ENCODE measurements at regions not wholly inside any gene's neighbourhood (a gene's known extent, or its start where the extent isn't known, plus 50 kb on each side); places are given as distances from the start of the nearest gene placed in this dataset.

DNA sequence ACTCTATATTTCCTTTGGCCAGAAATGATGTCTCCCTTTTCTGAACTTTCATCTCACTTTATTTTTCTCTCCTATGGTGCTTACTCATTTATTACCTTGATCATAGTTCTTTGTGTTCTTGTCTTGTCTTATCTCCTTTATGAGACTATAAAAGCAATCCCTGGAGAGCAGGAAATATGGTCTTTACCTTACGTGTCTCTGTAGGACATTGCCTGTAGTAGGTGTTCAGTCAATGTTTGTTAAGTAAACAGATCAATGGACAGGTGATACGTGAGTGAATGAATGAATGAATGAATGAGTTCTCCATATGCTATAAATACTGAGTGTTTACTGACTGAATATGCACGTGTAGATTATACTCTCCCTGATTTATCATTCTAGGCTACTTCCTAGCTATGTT lies 193.7 kb upstream of the HMGA2 start:
- DNase-seq (ENCODE audit: low spot score) = no peak

DNA sequence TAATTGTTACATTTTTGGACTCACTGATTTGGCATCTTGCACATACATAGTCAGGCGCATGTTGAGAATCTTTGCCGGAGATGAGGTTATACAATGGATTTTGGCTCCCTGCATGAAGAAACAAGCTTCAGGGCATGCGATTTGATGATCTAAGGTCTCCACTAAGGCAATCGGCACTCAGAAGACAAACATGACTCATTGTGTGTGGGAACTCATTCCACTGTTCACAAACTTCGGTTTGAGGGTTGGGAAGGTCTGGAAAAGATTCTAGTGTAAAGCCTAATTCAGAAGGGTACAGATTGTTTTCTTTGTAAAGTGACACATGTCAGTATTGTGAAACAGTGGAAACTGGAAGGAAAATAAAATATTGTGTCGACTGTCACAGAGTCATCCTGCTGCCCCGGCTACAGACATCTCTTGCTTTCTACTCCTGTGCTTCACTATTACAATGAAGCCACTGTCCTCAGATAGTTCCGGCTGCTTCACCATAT lies 192.6 kb upstream of the HMGA2 start:
- DNase-seq (ENCODE audit: low spot score) = peak; percentile 84

DNA sequence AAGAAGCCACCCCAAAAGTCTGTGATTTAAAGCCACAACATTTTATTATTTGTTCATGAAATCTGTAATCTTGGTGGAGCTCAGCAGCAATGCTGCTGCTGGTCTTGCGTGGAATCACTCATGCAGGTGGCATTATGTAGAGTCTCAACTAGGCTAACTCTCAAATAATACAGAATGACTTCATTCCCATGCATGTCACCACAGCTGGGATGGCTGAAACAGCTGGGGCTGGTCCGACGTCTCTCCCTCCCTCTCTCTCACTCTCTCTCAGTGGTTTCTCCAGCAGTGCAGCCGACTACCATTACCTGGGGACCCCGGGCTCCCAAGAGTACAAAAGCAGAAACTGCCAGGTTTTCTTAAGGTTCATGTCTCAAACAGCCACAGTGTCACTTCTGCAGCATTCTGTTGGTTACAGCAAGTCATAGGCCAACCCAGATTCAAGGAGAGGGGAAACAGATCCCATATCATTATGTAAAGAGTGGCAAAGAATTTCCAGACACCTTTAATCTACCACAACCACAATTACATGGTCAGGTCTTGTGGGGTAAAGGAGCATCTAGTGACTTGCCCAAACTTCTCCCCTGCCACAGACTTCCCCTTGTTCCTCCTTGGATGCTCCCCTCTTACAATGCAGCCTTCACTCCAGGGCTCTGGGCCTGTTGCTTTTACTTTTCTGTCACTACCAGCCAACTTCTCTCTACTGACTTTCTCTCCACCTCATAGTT lies 192.0 kb upstream of the HMGA2 start:
- DNase-seq (ENCODE audit: low spot score) = no peak

DNA sequence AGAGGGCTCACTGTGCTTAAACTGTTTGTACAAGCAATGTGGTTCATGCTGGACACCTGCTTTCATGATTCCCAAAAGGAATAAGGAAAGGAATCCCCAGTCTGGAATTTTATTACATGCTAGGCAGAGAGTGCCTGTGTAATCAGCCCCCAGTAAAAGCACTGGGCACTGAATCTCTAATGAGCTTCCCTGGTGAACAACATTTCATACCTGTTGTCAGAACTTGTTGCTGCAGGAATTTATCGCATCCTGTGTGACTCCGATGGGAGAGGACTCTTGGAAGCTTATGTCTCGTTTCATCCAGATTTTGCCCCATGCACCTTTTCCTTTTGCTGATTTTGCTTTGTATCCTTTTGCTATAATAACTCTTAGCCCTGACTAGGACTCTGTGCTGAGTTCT lies 190.2 kb upstream of the HMGA2 start:
- no peak for DNase-seq (ENCODE audit: low spot score)

DNA sequence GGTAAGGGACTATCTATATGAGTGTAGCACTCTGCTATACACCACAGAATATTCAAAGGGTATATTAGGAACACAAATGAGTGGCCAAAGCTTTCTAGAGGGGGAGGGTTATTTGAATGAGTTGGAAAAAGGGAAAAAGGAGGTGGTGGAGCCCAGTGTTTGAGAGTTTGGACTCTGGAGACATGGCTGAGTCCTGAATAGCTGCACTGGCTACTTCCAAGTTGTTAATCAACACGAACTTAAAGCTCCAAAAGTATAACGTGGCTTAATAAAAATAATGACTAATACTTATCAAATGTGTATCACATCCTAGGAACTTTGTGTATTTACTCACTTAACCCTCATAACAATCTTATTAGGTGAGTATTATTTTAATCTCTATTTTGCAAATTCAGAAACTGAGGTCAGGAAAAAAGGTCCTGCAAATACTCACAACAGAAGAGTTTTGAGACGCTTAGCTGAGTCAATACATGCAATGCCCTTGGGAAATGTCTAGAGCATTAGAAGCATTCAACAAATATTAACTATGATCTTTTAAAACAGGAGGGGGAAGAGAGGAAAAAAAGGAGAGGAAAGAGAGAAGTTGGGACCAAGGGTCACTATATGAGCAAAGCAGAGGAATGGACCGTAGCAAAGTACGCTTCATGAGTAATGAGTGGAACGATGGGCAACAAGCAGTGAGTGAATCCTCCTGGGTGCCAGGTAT lies 189.5 kb upstream of the HMGA2 start:
- DNase-seq (ENCODE audit: low spot score) = peak; percentile 14

DNA sequence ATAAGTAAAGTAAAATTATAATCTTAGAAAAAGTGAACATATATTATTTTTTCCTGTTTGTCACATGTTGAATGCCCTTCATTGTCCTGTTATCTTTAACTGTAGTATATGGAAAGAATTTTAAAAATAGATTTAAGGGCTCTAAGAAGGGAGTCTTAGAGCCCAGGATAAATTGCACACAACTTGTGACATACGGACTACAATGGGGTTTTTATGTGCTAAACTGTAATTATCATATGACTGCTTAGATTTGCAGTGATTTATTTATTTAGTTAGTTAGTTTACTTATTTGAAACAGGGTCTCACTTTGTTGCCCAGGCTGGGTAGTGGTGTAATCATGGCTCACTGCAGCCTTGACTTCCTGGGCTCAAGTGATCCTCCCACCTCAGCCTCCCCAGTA lies 187.8 kb upstream of the HMGA2 start:
- no peak for DNase-seq (ENCODE audit: low spot score)

DNA sequence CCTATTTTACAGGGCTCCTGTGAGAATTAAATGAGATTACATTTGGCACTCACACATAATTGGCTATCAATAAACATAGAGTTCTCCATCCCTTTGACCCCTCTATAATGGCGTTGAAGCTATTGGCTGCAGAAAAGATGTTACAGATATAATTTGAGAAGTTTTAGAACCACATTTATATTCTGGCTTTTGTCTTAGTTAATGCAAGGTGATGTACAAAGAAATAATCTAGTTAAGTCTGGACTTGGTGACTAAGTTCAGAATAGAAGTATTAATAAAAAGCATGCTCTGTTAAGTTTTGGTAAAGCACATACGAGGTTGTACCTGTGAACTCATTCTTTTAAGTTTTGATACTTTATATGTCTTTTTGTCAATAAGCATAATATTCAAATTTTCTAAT lies 187.1 kb upstream of the HMGA2 start:
- DNase-seq (ENCODE audit: low spot score) = no peak

DNA sequence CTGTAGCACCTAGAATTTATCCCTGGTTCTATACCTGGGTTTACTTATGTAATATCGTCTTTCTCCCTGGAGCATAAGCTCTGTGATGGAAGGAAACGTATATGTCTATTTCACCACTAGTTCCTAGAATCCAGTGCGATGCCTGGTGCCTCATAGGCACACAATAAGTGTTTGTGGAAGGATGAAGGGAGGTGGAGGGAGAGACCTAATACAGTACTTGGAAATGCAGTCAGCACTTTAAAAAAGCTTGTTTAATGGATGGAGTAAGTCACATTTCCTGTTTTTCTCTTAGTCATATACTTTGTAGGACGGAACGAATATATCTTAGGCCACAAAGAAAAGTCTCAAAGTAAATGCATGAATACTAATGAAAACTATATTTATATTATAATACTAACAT lies 186.5 kb upstream of the HMGA2 start:
- DNase-seq (ENCODE audit: low spot score) = no peak

DNA sequence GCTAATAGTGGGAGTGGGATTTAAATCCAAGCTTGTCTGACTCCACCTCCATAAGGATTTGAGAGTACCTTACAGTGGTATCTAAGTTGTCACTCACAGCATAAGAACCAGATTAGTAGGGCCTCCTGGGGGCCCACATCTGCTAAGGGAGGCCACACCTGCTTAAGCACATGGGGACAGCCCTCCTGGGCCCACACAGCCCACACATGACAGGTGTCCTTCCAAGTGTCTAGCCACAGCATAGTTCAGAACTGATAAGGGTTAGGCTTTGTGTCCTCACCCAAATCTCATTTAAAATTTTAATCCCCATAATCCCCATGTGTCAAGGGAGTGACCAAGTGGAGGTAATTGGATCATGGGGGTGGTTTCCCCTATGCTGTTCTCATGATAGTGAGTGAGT lies 186.0 kb upstream of the HMGA2 start:
- DNase-seq (ENCODE audit: low spot score) = no peak

DNA sequence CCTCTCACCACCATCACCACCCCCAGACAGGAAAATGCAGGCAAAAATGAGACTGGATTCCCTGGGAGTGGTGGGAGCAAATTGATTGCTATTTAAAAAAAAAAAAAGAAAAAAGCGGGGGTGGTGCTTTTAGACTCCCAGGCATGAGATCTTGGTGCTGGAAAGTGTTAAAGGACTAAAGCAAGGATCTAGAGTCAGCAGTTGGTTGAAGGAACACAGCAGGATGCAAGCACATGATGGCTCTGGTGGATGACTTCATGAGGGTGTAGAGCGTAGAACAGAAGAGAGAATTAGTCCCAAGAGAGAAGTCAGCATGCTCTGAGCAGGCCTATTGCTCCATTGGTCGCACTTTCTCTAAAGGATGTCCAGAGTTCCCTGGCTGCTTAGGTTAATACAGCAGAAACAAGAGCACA lies 183.8 kb upstream of the HMGA2 start:
- DNase-seq (ENCODE audit: low spot score) = peak; percentile 51

DNA sequence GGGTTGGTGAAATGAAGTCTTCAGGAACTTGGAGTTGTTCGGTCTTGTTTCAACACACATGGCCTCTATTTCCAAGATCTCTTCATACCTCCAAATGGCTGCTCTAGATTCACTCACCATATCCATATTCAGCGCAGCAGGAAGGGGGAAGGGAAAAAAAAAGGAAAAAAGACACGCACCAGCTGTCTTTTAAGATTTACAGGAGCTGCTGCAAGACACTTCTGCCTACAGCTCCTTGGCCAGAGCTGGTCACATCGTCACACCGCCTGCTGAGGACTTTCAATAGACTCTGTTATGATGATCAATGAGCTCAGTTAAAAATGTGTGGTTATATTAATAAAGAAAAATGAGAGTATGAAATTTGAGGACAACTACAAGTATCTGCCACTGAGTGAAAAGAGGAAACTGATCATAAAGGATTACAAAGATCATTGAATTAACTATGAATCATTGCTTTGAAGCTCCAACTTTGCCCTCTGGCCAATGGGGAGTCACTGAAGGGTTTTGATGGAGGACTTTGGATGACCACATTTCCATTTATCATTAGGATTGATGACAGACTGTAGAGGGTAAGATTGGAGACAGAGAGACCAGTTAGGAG lies 182.1 kb upstream of the HMGA2 start:
- DNase-seq (ENCODE audit: low spot score) = no peak

DNA sequence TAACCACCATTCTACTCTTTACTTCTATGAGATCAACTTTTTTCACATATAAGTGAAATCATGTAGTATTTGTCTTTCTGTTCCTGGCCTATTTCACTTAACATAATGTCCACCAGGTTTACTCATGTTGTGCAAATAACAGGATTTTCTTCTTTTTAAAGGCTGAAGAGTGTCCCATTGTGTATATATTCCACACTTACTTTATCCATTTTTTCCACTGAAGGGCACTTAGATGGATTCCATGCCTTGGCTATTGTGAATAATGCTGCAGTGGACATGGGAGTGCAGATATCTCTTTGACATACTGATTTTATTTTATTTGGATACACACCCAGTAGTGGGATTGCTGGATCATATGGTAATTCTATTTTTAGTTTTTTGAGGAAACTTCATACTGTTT lies 181.1 kb upstream of the HMGA2 start:
- no peak for DNase-seq (ENCODE audit: low spot score)

DNA sequence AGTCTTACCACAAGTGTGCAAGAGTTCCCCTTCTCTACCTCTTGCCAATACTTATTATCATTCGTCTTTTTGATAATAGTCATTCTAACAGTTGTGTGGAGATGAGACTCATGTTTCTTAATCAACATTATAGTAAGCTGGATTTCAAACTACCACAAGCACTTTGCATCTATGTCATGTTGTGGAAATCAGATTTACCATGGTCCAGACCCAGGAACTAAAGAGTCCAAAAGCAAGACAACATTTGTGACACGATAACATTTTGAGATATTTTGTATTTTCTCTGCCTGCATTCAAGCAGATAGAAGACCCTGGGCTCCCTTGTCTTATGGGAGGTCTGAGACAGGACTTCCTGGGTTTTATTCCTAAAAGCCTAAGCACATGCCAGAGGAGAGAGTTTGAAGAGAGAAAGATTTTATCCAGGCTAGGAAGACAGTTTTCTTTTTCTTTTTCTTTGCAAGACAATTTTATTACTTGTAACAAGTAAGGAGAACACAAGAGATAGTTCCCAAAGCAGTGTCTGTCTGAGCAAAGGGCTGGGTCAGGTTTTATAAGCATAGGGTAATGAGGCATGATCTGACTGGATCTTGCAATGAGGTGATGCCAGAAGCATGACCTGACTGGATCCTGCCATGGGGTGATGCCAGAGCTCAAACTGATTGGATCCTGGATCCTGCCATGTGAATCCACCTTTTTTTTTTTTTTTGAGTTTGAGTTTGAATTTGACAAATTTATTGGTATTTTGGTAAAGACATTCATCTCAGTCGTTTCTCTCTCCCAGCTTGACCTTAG lies 180.5 kb upstream of the HMGA2 start:
- no peak for DNase-seq (ENCODE audit: low spot score)

DNA sequence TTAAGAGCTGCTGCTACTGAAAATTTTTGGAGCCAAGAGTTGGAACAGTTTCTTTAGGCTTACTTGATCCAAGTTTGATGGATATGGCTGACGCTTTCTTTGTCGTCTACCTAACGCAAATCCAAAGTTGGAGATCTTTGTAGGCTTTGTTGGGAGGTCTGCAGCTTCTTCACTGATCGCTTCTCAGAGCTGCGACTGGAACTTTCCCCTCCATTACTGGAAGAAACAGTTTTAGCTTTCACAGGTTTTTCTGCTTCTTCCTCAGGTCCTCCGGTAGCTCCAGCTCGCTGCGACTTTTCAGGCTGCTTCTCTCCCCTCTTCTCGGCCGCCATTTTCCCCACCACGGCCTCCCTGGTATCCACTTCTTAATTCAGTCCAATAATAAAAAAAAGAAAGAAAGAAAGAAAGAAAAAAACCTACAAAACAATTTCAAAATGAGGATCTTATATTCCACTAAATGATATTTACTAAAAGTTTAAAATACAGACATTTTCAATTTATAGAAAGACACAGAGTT lies 178.1 kb upstream of the HMGA2 start:
- DNase-seq (ENCODE audit: low spot score) = no peak

DNA sequence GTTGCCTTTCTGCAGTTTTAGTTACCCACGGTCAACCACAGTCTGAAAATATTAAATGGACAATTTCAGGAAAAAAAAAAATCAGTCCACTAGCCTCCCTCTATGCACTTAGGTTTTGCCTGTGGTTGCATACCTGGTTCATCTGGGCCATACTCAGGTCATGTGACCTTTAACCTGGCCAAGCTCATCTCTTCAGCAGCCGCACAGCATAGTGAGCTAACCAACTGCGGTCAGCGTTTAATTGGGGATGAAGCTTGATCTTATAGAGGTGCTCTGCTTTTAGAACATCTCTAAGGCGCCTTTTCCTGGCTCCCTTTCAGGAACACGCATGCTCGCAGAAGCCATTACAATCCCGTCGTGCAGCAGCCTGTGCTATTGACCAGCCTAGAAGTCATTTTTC lies 177.2 kb upstream of the HMGA2 start:
- no peak for DNase-seq (ENCODE audit: low spot score)

DNA sequence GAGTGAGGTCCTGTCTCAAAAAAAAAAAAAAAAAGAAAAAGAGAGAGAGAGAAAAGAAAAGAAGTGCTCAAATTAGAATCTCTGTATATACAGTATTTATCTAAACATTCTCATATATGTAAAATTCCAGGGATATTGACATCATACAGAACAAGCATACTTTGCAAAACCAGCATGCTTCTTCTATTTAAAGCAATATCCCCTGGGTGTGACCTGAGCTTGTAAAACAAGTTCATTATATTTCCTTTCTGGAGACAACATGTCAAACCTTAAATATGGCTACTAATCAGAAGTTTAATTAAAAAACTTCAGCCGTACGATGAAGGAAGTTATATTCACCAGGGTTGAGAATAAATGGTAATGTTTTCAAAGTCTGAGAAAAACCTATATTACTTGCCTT lies 175.8 kb upstream of the HMGA2 start:
- DNase-seq (ENCODE audit: low spot score) = no peak

DNA sequence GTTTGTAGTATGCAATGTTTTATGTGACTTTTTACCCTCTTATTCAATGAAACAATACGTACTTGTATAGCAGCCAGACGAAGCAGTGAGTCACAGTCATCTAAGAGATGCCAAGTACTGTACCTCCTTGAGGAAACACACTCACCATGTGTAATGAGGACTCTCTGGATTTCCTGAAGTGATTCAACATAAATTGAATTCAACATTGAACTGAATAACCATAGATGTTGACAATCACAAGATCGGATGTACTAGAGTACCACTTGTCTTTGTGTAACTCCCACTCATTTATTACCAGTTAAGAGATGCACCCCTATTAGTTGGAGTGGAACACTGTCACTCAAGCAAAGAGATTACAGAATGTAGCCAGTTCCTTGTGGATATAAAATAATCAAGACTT lies 175.2 kb upstream of the HMGA2 start:
- peak; percentile 85 for DNase-seq (ENCODE audit: low spot score)

DNA sequence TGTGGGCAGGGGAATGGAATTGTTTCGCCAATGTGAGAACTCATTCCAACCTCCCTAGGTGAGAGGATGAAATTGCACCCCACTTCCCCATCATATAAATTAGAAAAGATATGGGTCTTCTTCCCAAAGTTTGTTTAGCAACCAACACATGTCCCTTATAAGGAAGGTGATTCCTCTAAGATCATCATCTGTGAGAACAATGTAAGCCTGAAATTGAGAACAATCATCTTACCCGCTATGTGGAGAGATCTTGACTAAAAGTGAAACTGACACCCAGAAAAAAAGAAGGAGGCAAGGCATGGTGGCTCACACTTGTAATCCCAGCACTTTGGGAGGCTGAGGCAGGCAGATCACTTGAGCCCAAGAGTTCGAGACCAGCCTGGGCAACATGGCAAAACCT lies 173.2 kb upstream of the HMGA2 start:
- DNase-seq (ENCODE audit: low spot score) = no peak

DNA sequence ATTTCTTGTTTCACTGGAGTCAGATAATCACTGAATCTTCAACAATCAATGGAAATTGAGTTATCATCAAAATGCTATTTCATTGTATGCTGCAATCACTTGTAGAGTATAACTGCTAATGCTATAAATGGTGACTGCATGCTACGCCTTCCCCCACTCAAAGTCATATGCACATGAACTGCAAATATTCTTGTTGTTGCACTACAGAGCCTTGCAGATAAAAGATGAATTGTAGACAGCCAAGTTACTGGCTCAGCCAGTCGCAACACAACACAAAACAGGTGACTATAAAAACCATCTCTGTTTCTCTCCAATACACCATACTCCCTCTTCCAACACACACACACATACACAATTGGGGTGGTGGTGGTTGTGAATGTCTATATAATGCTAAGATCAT lies 171.0 kb upstream of the HMGA2 start:
- DNase-seq (ENCODE audit: low spot score) = no peak

DNA sequence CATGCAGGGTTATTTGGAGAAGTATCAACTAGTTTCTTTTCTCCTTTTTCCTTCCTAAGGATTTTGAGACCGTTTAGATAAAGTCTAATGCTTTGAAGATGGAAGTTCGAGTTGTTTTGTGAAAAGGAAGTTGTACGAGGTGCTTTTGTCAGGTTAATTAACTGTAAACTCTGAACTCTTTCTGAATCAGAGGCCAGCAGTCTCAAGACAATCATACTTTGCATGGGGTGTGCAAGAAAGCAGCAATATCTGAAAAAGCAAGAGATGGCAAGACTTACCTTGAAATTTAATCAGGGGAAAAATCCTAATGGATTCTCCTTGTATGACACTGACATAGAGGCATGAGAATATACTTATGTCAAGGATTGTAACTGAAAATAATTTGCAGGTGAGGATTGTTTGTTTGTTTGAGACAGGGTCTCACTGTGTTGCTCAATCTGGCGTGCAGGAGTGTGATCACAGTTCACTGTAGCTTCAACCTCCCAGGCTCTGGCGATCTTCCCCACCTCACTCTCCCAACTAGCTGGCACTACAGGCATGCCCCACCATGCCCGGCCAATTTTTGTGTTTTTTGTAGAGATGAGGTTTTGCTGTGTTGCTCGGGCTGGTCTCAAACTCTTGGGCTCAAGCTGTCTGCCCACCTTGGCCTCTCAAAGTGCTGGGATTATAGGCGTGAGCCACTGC lies 170.2 kb upstream of the HMGA2 start:
- DNase-seq (ENCODE audit: low spot score) = no peak

DNA sequence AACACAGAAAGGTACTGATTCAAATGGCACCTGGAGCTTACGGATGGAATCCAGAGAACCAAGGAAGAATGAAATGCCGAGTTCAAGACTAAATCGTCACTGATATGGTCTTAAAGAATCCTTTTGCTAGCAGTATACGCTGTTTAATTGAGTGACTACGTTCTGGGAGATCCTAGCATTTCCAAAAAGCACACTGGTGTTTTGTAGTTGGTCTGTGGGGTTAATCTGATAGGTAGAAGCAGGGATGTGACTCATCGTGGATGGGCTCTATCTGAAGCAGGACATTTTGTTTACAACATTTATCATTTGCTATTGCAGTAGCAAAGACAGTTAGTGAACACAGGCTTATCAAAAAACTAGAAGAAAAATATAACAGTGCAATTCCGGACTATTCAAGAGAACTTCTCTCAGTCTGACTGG lies 169.2 kb upstream of the HMGA2 start:
- no peak for DNase-seq (ENCODE audit: low spot score)

All from GM03348 (cell line).